Activated naive CD4-positive, alpha-beta T cell treated with anti-CD3 and anti-CD28 coated beads, Interleukin-2, amount 50 U/mL, for 16 hours (primary cell): ENCODE measurements at regions not wholly inside any gene's neighbourhood (a gene's known extent, or its start where the extent isn't known, plus 50 kb on each side); places are given as distances from the start of the nearest gene placed in this dataset.

Experiments
- DNase-seq: peaks from one replicate; pipeline ENCODE4 v3.0.0-alpha.2; 2020

- no peak for DNase-seq
Observed at GRCh38 chr13:31048521-31048920, 113.2 kb downstream of the HSPH1 start.

GRCh38 chr13:31046711-31047279, 114.3 kb downstream of the TEX26 start:
- DNase-seq = no peak

GRCh38 chr13:31045286-31046081, 113.0 kb downstream of the TEX26 start:
- DNase-seq = peak; percentile 68

GRCh38 chr13:31044364-31045285, 112.2 kb downstream of the TEX26 start:
- DNase-seq = peak; percentile 78

GRCh38 chr13:31043957-31044356, 111.5 kb downstream of the TEX26 start:
- DNase-seq = no peak

- no peak for DNase-seq
Observed at GRCh38 chr13:31042481-31043165, 110.2 kb downstream of the TEX26 start.

GRCh38 chr13:31042049-31042448, 109.6 kb downstream of the TEX26 start:
- DNase-seq = no peak

GRCh38 chr13:31038834-31039552, 106.5 kb downstream of the TEX26 start:
- DNase-seq = no peak

- no peak for DNase-seq
Observed at GRCh38 chr13:31037874-31038500, 105.5 kb downstream of the TEX26 start.

GRCh38 chr13:31036731-31037695, 104.6 kb downstream of the TEX26 start:
- DNase-seq = no peak

- DNase-seq = no peak
Observed at GRCh38 chr13:31035185-31035965, 102.9 kb downstream of the TEX26 start.

- no peak for DNase-seq
Observed at GRCh38 chr13:31032528-31033113, 100.2 kb downstream of the TEX26 start.

GRCh38 chr13:31031482-31031881, 99.0 kb downstream of the TEX26 start:
- DNase-seq = no peak

- DNase-seq = no peak
Observed at GRCh38 chr13:31029102-31029501, 96.6 kb downstream of the TEX26 start.

- DNase-seq = no peak
Observed at GRCh38 chr13:31027136-31027535, 94.7 kb downstream of the TEX26 start.
